ENCODE measurements at regions not wholly inside any gene's neighbourhood (a gene's known extent, or its start where the extent isn't known, plus 50 kb on each side); places are given as distances from the start of the nearest gene placed in this dataset.
"Not testable (repeated sequence)": the region's sequence is repeated elsewhere in the genome, so short reads cannot be mapped to it uniquely, and the experiment has no call there.

DNA sequence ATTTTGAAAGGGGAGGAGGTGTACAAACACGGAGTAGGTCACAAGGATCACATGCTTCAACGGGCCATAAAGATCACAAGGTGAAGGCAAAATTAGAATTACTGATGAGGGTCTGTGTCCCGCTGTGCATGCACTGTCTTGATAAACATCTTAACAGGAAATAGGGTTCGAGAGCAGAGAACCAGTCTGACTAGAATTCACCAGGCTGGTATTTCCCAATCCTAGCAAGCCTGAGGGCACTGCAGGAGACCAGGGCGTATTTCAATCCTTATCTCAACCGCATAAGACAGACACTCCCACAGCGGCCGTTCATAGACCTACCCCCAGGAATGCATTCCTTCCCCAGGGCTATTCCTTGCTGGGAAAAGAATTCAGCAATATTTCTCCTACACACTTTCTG is 80.0 kb upstream of the NUPR2 start:
- TF ChIP-seq, protein P1, sequence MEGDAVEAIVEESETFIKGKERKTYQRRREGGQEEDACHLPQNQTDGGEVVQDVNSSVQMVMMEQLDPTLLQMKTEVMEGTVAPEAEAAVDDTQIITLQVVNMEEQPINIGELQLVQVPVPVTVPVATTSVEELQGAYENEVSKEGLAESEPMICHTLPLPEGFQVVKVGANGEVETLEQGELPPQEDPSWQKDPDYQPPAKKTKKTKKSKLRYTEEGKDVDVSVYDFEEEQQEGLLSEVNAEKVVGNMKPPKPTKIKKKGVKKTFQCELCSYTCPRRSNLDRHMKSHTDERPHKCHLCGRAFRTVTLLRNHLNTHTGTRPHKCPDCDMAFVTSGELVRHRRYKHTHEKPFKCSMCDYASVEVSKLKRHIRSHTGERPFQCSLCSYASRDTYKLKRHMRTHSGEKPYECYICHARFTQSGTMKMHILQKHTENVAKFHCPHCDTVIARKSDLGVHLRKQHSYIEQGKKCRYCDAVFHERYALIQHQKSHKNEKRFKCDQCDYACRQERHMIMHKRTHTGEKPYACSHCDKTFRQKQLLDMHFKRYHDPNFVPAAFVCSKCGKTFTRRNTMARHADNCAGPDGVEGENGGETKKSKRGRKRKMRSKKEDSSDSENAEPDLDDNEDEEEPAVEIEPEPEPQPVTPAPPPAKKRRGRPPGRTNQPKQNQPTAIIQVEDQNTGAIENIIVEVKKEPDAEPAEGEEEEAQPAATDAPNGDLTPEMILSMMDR (conservative IDR thresholded peaks at IDR 0.05; ENCODE audit: low read length): not testable (repeated sequence)
- not testable (repeated sequence) for TF ChIP-seq EZH2phosphoT487 (IDR thresholded peaks at IDR 0.05; ENCODE audit: borderline replicate concordance, low read depth, low read length)

Data from OCI-LY7 (cell line).